ENCODE measurements at regions not wholly inside any gene's neighbourhood (a gene's known extent, or its start where the extent isn't known, plus 50 kb on each side); places are given as distances from the start of the nearest gene placed in this dataset.

- DNase-seq (ENCODE audit: low spot score) = no peak
- no peaks in the 10 kb centered on the region for H3K9me3 ChIP-seq
- TF ChIP-seq CTCF (IDR thresholded peaks at IDR 0.05) = no peak
- ATAC-seq (ENCODE audit: insufficient number of reproducible peaks, low FRiP score, low read depth) = no peak
- no peak overlapping the region for H3K4me3 ChIP-seq
- H3K27me3 ChIP-seq (replicated peaks; ENCODE audit: insufficient read depth) = no peaks in the 10 kb centered on the region
- no peaks in the 10 kb centered on the region for H3K4me1 ChIP-seq (ENCODE audit: control insufficient read depth in 1 of 2, low read depth in 2 of 2)
- H3K27ac ChIP-seq = no peak overlapping the region
- no peaks in the 10 kb centered on the region for H3K36me3 ChIP-seq
These were observed 800.5 kb downstream of the SLITRK6 start for GRCh38 chr13:84998681-84999080.

- TF ChIP-seq CTCF (IDR thresholded peaks at IDR 0.05) = no peak
- ATAC-seq (ENCODE audit: insufficient number of reproducible peaks, low FRiP score, low read depth) (no peak), DNase-seq (ENCODE audit: low spot score) (no peak)
- Histone ChIP-seq H3K36me3 (no peaks in the 10 kb centered on the region), H3K27ac (no peak overlapping the region), H3K9me3 (no peaks in the 10 kb centered on the region), H3K4me3 (no peak overlapping the region), H3K27me3 (replicated peaks; ENCODE audit: insufficient read depth) (no peaks in the 10 kb centered on the region), H3K4me1 (ENCODE audit: control insufficient read depth in 1 of 2, low read depth in 2 of 2) (no peaks in the 10 kb centered on the region)
These were observed 801.4 kb downstream of the SLITRK6 start for GRCh38 chr13:84997858-84998257.

- Histone ChIP-seq H3K27ac (no peak overlapping the region), H3K4me1 (ENCODE audit: control insufficient read depth in 1 of 2, low read depth in 2 of 2) (no peaks in the 10 kb centered on the region), H3K9me3 (no peaks in the 10 kb centered on the region), H3K36me3 (no peaks in the 10 kb centered on the region), H3K27me3 (replicated peaks; ENCODE audit: insufficient read depth) (no peaks in the 10 kb centered on the region), H3K4me3 (no peak overlapping the region)
- ATAC-seq (ENCODE audit: insufficient number of reproducible peaks, low FRiP score, low read depth) (no peak), DNase-seq (ENCODE audit: low spot score) (no peak)
- no peak for TF ChIP-seq CTCF (IDR thresholded peaks at IDR 0.05)
These were observed 804.6 kb downstream of the SLITRK6 start for GRCh38 chr13:84994582-84994981.

- H3K4me3 ChIP-seq = no peak overlapping the region
These were observed 813.4 kb downstream of the SLITRK6 start for GRCh38 chr13:84985860-84986259.

GRCh38 chr13:84983321-84983720 is 815.9 kb downstream of the SLITRK6 start:
- H3K4me3 ChIP-seq = no peak overlapping the region
- no peak for ATAC-seq (ENCODE audit: insufficient number of reproducible peaks, low FRiP score, low read depth)
- H3K36me3 ChIP-seq = no peaks in the 10 kb centered on the region
- TF ChIP-seq CTCF (IDR thresholded peaks at IDR 0.05) = no peak
- H3K27me3 ChIP-seq (replicated peaks; ENCODE audit: insufficient read depth) = no peaks in the 10 kb centered on the region
- no peaks in the 10 kb centered on the region for H3K4me1 ChIP-seq (ENCODE audit: control insufficient read depth in 1 of 2, low read depth in 2 of 2)
- no peak for DNase-seq (ENCODE audit: low spot score)
- H3K27ac ChIP-seq = no peak overlapping the region
- H3K9me3 ChIP-seq = no peaks in the 10 kb centered on the region

More at GRCh38 chr13:84985860-84986259, 813.4 kb downstream of the SLITRK6 start:
- H3K4me1 ChIP-seq (ENCODE audit: control insufficient read depth in 1 of 2, low read depth in 2 of 2) = no peaks in the 10 kb centered on the region
- ATAC-seq (ENCODE audit: insufficient number of reproducible peaks, low FRiP score, low read depth) (no peak), DNase-seq (ENCODE audit: low spot score) (no peak)
- no peaks in the 10 kb centered on the region for H3K27me3 ChIP-seq (replicated peaks; ENCODE audit: insufficient read depth)
- no peaks in the 10 kb centered on the region for H3K36me3 ChIP-seq
- no peak for TF ChIP-seq CTCF (IDR thresholded peaks at IDR 0.05)
- H3K27ac ChIP-seq = no peak overlapping the region
- H3K9me3 ChIP-seq = no peaks in the 10 kb centered on the region
